ENCODE measurements at regions not wholly inside any gene's neighbourhood (a gene's known extent, or its start where the extent isn't known, plus 50 kb on each side); places are given as distances from the start of the nearest gene placed in this dataset.

- H3K27me3 Mint-ChIP-seq: no peaks in the 10 kb centered on the region
- no peaks in the 10 kb centered on the region for H3K36me3 Mint-ChIP-seq (ENCODE audit: low read depth)
- no peaks in the 10 kb centered on the region for H3K4me1 Mint-ChIP-seq
- CTCF ChIA-PET: interaction anchor here (0.5 to 0.6 kb wide), 2 partner anchors 129 to 1288 kb away, joined by 3 to 8 read pairs; no protein-coding TSS in a partner anchor
- H3K4me3 Mint-ChIP-seq: no peak overlapping the region
- H3K27ac Mint-ChIP-seq: no peak overlapping the region
- H3K9me3 Mint-ChIP-seq: no peaks in the 10 kb centered on the region
- no peak for DNase-seq
- POLR2A ChIA-PET: no interaction called here
These were observed 174.3 kb upstream of the STXBP5 start for GRCh38 chr6:147029923-147030322.

GRCh38 chr6:147033267-147033666, 170.9 kb upstream of the STXBP5 start:
- Mint-ChIP-seq H3K4me3 (no peak overlapping the region), H3K36me3 (ENCODE audit: low read depth) (no peaks in the 10 kb centered on the region), H3K9me3 (no peaks in the 10 kb centered on the region), H3K27me3 (no peaks in the 10 kb centered on the region), H3K4me1 (no peaks in the 10 kb centered on the region), H3K27ac (no peak overlapping the region)
- DNase-seq: no peak
- ChIA-PET POLR2A (no interaction called here), CTCF (no interaction called here)

- DNase-seq: no peak
- no peaks in the 10 kb centered on the region for H3K27me3 Mint-ChIP-seq
- CTCF ChIA-PET: no interaction called here
These were observed 168.3 kb upstream of the STXBP5 start for GRCh38 chr6:147035886-147036285.

GRCh38 chr6:147037881-147038280, 166.3 kb upstream of the STXBP5 start:
- no peak for DNase-seq
- no peak overlapping the region for H3K4me3 Mint-ChIP-seq
- no peaks in the 10 kb centered on the region for H3K27me3 Mint-ChIP-seq
- no peak overlapping the region for H3K27ac Mint-ChIP-seq
- POLR2A ChIA-PET: no interaction called here
- H3K9me3 Mint-ChIP-seq: no peaks in the 10 kb centered on the region
- CTCF ChIA-PET: no interaction called here
- H3K36me3 Mint-ChIP-seq (ENCODE audit: low read depth): no peaks in the 10 kb centered on the region
- H3K4me1 Mint-ChIP-seq: no peaks in the 10 kb centered on the region

More at GRCh38 chr6:147035886-147036285, 168.3 kb upstream of the STXBP5 start:
- POLR2A ChIA-PET: no interaction called here
- H3K27ac Mint-ChIP-seq: no peak overlapping the region
- H3K4me3 Mint-ChIP-seq: no peak overlapping the region
- H3K4me1 Mint-ChIP-seq: no peaks in the 10 kb centered on the region
- H3K9me3 Mint-ChIP-seq: no peaks in the 10 kb centered on the region
- no peaks in the 10 kb centered on the region for H3K36me3 Mint-ChIP-seq (ENCODE audit: low read depth)

GRCh38 chr6:147040121-147040910, 163.9 kb upstream of the STXBP5 start:
- H3K27ac Mint-ChIP-seq: no peak overlapping the region
- H3K4me3 Mint-ChIP-seq: no peak overlapping the region
- H3K9me3 Mint-ChIP-seq: peaks cover 6% of the 10 kb centered on the region
- POLR2A ChIA-PET: no interaction called here
- H3K4me1 Mint-ChIP-seq: no peaks in the 10 kb centered on the region
- H3K27me3 Mint-ChIP-seq: no peaks in the 10 kb centered on the region
- CTCF ChIA-PET: interaction anchor here (0.5 kb wide), 1 partner anchor 1118 kb away, joined by 3 read pairs; no protein-coding TSS in a partner anchor
- no peaks in the 10 kb centered on the region for H3K36me3 Mint-ChIP-seq (ENCODE audit: low read depth)
- DNase-seq: no peak

GRCh38 chr6:147042679-147043078, 161.5 kb upstream of the STXBP5 start:
- H3K27me3 Mint-ChIP-seq: no peaks in the 10 kb centered on the region
- H3K9me3 Mint-ChIP-seq: peaks cover 6% of the 10 kb centered on the region
- H3K4me3 Mint-ChIP-seq: no peak overlapping the region
- no peaks in the 10 kb centered on the region for H3K36me3 Mint-ChIP-seq (ENCODE audit: low read depth)
- POLR2A ChIA-PET: no interaction called here
- no peak overlapping the region for H3K27ac Mint-ChIP-seq
- H3K4me1 Mint-ChIP-seq: no peaks in the 10 kb centered on the region
- no peak for DNase-seq
- CTCF ChIA-PET: interaction anchor here (1.7 kb wide), 1 partner anchor 17 kb away, joined by 3 read pairs; no protein-coding TSS in a partner anchor

GRCh38 chr6:147043994-147044477, 160.2 kb upstream of the STXBP5 start:
- no peaks in the 10 kb centered on the region for H3K27me3 Mint-ChIP-seq
- no peaks in the 10 kb centered on the region for H3K4me1 Mint-ChIP-seq
- no peak overlapping the region for H3K4me3 Mint-ChIP-seq
- POLR2A ChIA-PET: no interaction called here
- CTCF ChIA-PET: no interaction called here
- no peaks in the 10 kb centered on the region for H3K36me3 Mint-ChIP-seq (ENCODE audit: low read depth)
- H3K9me3 Mint-ChIP-seq: peaks cover 6% of the 10 kb centered on the region
- H3K27ac Mint-ChIP-seq: no peak overlapping the region
- no peak for DNase-seq

GRCh38 chr6:147046141-147046877, 157.9 kb upstream of the STXBP5 start:
- no peak for DNase-seq
- Mint-ChIP-seq H3K9me3 (peaks cover 6% of the 10 kb centered on the region), H3K27ac (no peak overlapping the region), H3K4me1 (no peaks in the 10 kb centered on the region), H3K36me3 (ENCODE audit: low read depth) (no peaks in the 10 kb centered on the region), H3K4me3 (no peak overlapping the region), H3K27me3 (no peaks in the 10 kb centered on the region)
- POLR2A ChIA-PET: no interaction called here
- CTCF ChIA-PET: no interaction called here

- H3K27me3 Mint-ChIP-seq: no peaks in the 10 kb centered on the region
- CTCF ChIA-PET: no interaction called here
- no peaks in the 10 kb centered on the region for H3K36me3 Mint-ChIP-seq (ENCODE audit: low read depth)
- no peak overlapping the region for H3K4me3 Mint-ChIP-seq
- no peak overlapping the region for H3K27ac Mint-ChIP-seq
- H3K9me3 Mint-ChIP-seq: peaks cover 4% of the 10 kb centered on the region
- no peaks in the 10 kb centered on the region for H3K4me1 Mint-ChIP-seq
- no peak for DNase-seq
- POLR2A ChIA-PET: no interaction called here
These were observed 155.3 kb upstream of the STXBP5 start for GRCh38 chr6:147048930-147049329.

- no peak overlapping the region for H3K4me3 Mint-ChIP-seq
- no peak overlapping the region for H3K27ac Mint-ChIP-seq
- ChIA-PET CTCF (no interaction called here), POLR2A (no interaction called here)
- H3K4me1 Mint-ChIP-seq: no peaks in the 10 kb centered on the region
- H3K27me3 Mint-ChIP-seq: no peaks in the 10 kb centered on the region
- no peaks in the 10 kb centered on the region for H3K36me3 Mint-ChIP-seq (ENCODE audit: low read depth)
- H3K9me3 Mint-ChIP-seq: no peaks in the 10 kb centered on the region
- no peak for DNase-seq
These were observed 150.8 kb upstream of the STXBP5 start for GRCh38 chr6:147053311-147053921.

GRCh38 chr6:147054158-147054557, 150.1 kb upstream of the STXBP5 start:
- Mint-ChIP-seq H3K9me3 (no peaks in the 10 kb centered on the region), H3K4me3 (no peak overlapping the region), H3K27me3 (no peaks in the 10 kb centered on the region), H3K4me1 (no peaks in the 10 kb centered on the region), H3K36me3 (ENCODE audit: low read depth) (no peaks in the 10 kb centered on the region), H3K27ac (no peak overlapping the region)
- ChIA-PET CTCF (no interaction called here), POLR2A (no interaction called here)
- no peak for DNase-seq

- no peak for DNase-seq
- POLR2A ChIA-PET: no interaction called here
- Mint-ChIP-seq H3K9me3 (no peaks in the 10 kb centered on the region), H3K27ac (no peak overlapping the region), H3K27me3 (no peaks in the 10 kb centered on the region), H3K4me1 (no peaks in the 10 kb centered on the region), H3K36me3 (ENCODE audit: low read depth) (no peaks in the 10 kb centered on the region), H3K4me3 (no peak overlapping the region)
- CTCF ChIA-PET: no interaction called here
These were observed 149.3 kb upstream of the STXBP5 start for GRCh38 chr6:147054871-147055270.

- Mint-ChIP-seq H3K4me1 (no peaks in the 10 kb centered on the region), H3K9me3 (no peaks in the 10 kb centered on the region), H3K27ac (no peak overlapping the region)
These were observed 148.3 kb upstream of the STXBP5 start for GRCh38 chr6:147055821-147056392.

More at GRCh38 chr6:147055821-147056392, 148.3 kb upstream of the STXBP5 start:
- H3K36me3 Mint-ChIP-seq (ENCODE audit: low read depth): no peaks in the 10 kb centered on the region
- H3K4me3 Mint-ChIP-seq: no peak overlapping the region
- H3K27me3 Mint-ChIP-seq: no peaks in the 10 kb centered on the region
- POLR2A ChIA-PET: no interaction called here
- no peak for DNase-seq
- CTCF ChIA-PET: no interaction called here

Measured in activated CD4-positive, alpha-beta T cell treated with anti-CD3 and anti-CD28 coated beads, Interleukin-2, amount 10 ng/mL, durations not matched to agents 7 days and 5 days (primary cell).